ENCODE measurements at regions not wholly inside any gene's neighbourhood (a gene's known extent, or its start where the extent isn't known, plus 50 kb on each side); places are given as distances from the start of the nearest gene placed in this dataset.

DNA sequence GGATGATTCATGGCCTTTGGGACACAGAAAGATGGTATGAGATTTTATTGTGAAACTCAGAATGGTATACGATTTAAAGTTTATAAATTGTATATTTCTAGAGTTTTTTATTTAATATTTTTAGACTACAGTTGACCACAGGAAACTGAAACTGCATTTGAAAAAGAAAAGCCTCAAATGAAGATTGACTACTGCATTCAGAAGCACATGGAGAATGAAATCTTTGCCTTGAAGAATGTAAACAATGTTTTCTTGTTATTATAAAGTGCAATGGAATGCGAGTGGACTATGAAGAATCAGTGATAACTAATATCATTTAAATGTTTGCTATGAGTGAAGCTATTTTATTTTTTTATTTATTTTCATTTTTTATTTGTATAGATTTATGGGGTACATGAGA is 169.1 kb upstream of the CDH18 start:
- TF ChIP-seq EZH2phosphoT487 (IDR thresholded peaks at IDR 0.05; ENCODE audit: insufficient read depth, low read depth) (no peak), EZH2 (IDR thresholded peaks at IDR 0.05; ENCODE audit: insufficient read depth, poor library complexity, severe bottlenecking) (no peak)

Measured in GM23248 (cell line).